ENCODE measurements at regions not wholly inside any gene's neighbourhood (a gene's known extent, or its start where the extent isn't known, plus 50 kb on each side); places are given as distances from the start of the nearest gene placed in this dataset.

GRCh38 chr10:53111529-53111928, 338.9 kb upstream of the MBL2 start:
- TF ChIP-seq, protein P1, sequence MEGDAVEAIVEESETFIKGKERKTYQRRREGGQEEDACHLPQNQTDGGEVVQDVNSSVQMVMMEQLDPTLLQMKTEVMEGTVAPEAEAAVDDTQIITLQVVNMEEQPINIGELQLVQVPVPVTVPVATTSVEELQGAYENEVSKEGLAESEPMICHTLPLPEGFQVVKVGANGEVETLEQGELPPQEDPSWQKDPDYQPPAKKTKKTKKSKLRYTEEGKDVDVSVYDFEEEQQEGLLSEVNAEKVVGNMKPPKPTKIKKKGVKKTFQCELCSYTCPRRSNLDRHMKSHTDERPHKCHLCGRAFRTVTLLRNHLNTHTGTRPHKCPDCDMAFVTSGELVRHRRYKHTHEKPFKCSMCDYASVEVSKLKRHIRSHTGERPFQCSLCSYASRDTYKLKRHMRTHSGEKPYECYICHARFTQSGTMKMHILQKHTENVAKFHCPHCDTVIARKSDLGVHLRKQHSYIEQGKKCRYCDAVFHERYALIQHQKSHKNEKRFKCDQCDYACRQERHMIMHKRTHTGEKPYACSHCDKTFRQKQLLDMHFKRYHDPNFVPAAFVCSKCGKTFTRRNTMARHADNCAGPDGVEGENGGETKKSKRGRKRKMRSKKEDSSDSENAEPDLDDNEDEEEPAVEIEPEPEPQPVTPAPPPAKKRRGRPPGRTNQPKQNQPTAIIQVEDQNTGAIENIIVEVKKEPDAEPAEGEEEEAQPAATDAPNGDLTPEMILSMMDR (IDR thresholded peaks at IDR 0.05; ENCODE audit: low read depth, low read length): no peak
- no peak overlapping the region for H3K4me3 ChIP-seq (ENCODE audit: low read depth, low read length)

DNA sequence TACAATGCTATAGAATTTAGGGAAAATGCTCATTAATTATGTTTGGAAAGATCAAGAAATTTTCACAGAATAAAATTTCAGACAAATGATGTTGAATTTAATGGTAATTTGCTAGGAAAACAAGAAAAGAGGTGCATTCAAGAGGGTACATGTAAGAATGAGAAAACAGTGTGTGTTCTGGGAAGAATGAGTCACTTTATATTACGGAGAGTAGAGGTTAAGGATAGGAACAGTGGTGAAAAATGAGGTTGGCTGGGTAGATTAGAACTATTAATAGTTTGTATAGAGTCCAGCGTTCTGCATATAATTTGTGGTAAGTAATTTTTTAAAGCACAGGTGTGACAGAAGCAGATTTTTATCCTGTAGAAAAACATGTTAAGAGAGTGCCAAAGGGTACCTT, 336.7 kb upstream of the MBL2 start:
- TF ChIP-seq, protein P1 (IDR thresholded peaks at IDR 0.05; ENCODE audit: low read depth, low read length): no peak
- no peak overlapping the region for H3K4me3 ChIP-seq (ENCODE audit: low read depth, low read length)

GRCh38 chr10:53108317-53108934, 335.8 kb upstream of the MBL2 start:
- no peak overlapping the region for H3K4me3 ChIP-seq (ENCODE audit: low read depth, low read length)
- TF ChIP-seq, protein P1 (IDR thresholded peaks at IDR 0.05; ENCODE audit: low read depth, low read length): no peak

- TF ChIP-seq, protein P1 (IDR thresholded peaks at IDR 0.05; ENCODE audit: low read depth, low read length): no peak
- no peak overlapping the region for H3K4me3 ChIP-seq (ENCODE audit: low read depth, low read length)
These were observed 335.1 kb upstream of the MBL2 start for GRCh38 chr10:53107711-53108110.

DNA sequence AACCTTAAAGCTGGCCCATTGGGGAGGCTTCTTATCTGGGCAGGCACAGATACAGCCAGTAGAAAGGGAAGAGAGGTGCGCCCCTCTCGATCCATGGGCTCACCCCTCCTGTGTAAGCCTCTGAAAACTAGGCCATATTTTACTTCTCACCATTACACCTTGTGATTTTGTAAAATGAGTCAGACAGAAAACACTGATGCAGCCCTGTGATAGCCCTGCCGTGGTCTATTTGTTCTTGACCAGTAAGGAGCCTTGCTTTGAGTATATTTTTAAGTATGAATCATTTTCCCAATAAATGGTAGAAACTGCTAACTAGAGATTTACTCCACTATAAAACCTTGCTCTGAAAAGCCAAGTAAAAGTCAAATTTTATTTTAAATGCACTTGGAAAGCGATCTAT, 329.8 kb upstream of the MBL2 start:
- H3K4me3 ChIP-seq (ENCODE audit: low read depth, low read length): no peak overlapping the region

GRCh38 chr10:53093878-53094277, 321.3 kb upstream of the MBL2 start:
- TF ChIP-seq, protein P1 (IDR thresholded peaks at IDR 0.05; ENCODE audit: low read depth, low read length): no peak

More for the DNA sequence above, 329.8 kb upstream of the MBL2 start:
- TF ChIP-seq, protein P1 (IDR thresholded peaks at IDR 0.05; ENCODE audit: low read depth, low read length): no peak

GRCh38 chr10:53091574-53091973, 319.0 kb upstream of the MBL2 start:
- H3K4me3 ChIP-seq (ENCODE audit: low read depth, low read length): no peak overlapping the region
- TF ChIP-seq, protein P1 (IDR thresholded peaks at IDR 0.05; ENCODE audit: low read depth, low read length): no peak

More at GRCh38 chr10:53093878-53094277, 321.3 kb upstream of the MBL2 start:
- H3K4me3 ChIP-seq (ENCODE audit: low read depth, low read length): no peak overlapping the region
